ENCODE measurements at regions not wholly inside any gene's neighbourhood (a gene's known extent, or its start where the extent isn't known, plus 50 kb on each side); places are given as distances from the start of the nearest gene placed in this dataset.

DNA sequence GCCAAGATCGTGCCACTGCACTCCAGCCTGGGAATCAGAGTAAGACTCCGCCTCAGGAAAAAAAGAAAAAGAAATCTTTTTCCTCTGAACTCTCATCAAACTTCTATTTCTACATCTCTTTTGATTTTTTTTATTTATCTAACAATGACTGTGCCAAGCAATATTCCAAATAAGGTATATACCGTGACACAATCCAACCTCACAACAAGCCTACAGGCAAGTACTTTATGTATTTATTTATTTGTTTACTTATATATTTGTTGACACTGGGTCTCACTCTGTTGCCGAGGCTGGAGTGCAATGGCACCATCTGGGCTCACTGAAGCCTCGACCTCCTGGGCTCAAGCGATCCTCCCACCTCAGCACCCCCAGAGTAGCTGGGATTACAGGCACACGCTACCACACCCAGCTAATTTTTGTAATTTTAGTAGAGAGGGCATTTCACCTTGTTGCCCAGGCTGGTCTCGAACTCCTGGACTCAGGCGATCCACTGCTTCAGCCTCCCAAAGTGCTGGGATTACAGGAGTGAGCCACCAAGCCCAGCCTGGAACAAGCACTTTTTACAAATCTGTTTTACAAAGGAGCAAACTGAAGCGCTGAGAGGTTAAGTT lies 94.9 kb upstream of the CHD2 start:
- TF ChIP-seq, protein P1, sequence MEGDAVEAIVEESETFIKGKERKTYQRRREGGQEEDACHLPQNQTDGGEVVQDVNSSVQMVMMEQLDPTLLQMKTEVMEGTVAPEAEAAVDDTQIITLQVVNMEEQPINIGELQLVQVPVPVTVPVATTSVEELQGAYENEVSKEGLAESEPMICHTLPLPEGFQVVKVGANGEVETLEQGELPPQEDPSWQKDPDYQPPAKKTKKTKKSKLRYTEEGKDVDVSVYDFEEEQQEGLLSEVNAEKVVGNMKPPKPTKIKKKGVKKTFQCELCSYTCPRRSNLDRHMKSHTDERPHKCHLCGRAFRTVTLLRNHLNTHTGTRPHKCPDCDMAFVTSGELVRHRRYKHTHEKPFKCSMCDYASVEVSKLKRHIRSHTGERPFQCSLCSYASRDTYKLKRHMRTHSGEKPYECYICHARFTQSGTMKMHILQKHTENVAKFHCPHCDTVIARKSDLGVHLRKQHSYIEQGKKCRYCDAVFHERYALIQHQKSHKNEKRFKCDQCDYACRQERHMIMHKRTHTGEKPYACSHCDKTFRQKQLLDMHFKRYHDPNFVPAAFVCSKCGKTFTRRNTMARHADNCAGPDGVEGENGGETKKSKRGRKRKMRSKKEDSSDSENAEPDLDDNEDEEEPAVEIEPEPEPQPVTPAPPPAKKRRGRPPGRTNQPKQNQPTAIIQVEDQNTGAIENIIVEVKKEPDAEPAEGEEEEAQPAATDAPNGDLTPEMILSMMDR (IDR thresholded peaks at IDR 0.05) = no peak
- TF ChIP-seq POLR2A (IDR thresholded peaks at IDR 0.05) = no peak
